Caco-2 (cell line): ENCODE measurements at regions not wholly inside any gene's neighbourhood (a gene's known extent, or its start where the extent isn't known, plus 50 kb on each side); places are given as distances from the start of the nearest gene placed in this dataset.

Source experiments
- BruUV-seq: library from RNA; stranded (reverse); fragments of 400-500 nt; replicated peaks from 2 replicates; lab custom pipeline; 2021; lab: Mats Ljungman, UMichigan
- CTCF ChIA-PET: fragments of 300-600 bp; sonication (Branson Sonifier 250); formaldehyde crosslinking; loops from one replicate; lab custom pipeline; 2022; ENCODE audit warnings: antibody characterized with exemption; lab: Charles Lee
- POLR2A ChIA-PET: fragments of 300-600 bp; sonication (Branson Sonifier 250); formaldehyde crosslinking; loops from one replicate; lab custom pipeline; 2022; ENCODE audit warnings: antibody characterized with exemption; lab: Charles Lee
- DNase-seq, 2 experiments: peaks; one replicate each; pipeline versions ENCODE4 v3.0.0 to v3.0.0-alpha.2; 2020 to 2022
- H3K27me3 ChIP-seq: replicated peaks from 2 replicates; pipeline ENCODE4 v1.6.0; 2011; ENCODE audit warnings: low read length; ENCODE audit not compliant: control insufficient read depth, insufficient read depth
- H3K36me3 ChIP-seq: 2 replicates; pipeline ENCODE4 v1.5.1; 2011; ENCODE audit warnings: low read length; ENCODE audit not compliant: control insufficient read depth, insufficient read depth
- H3K4me1 ChIP-seq: fragments of 250-450 bp; sonication (Bioruptor Pico); 2 replicates; pipeline ENCODE4 v1.5.1; 2020; ENCODE audit warnings: mild to moderate bottlenecking
- H3K4me3 ChIP-seq: 2 replicates; pipeline ENCODE4 v1.5.1; 2011; ENCODE audit warnings: low read depth, mild to moderate bottlenecking, control low read depth, low read length
- H3K9me3 ChIP-seq: fragments of 250-450 bp; sonication (Bioruptor Pico); 2 replicates; pipeline ENCODE4 v1.5.1; 2020; ENCODE audit warnings: mild to moderate bottlenecking, moderate library complexity
- H3K27ac Mint-ChIP-seq: one replicate; pipeline ENCODE4 v1.8.0; 2022; ENCODE audit warnings: mixed read lengths; ENCODE audit not compliant: unreplicated experiment
- H3K27me3 Mint-ChIP-seq: one replicate; pipeline ENCODE4 v1.8.0; 2022; ENCODE audit warnings: mixed read lengths; ENCODE audit not compliant: insufficient read depth, unreplicated experiment
- H3K36me3 Mint-ChIP-seq: one replicate; pipeline ENCODE4 v1.8.0; 2022; ENCODE audit warnings: mild to moderate bottlenecking, mixed read lengths; ENCODE audit not compliant: insufficient read depth, unreplicated experiment
- H3K4me1 Mint-ChIP-seq: one replicate; pipeline ENCODE4 v1.8.0; 2022; ENCODE audit warnings: low read depth, mixed read lengths; ENCODE audit not compliant: unreplicated experiment
- H3K4me3 Mint-ChIP-seq: one replicate; pipeline ENCODE4 v1.8.0; 2022; ENCODE audit warnings: mild to moderate bottlenecking, moderate library complexity, mixed read lengths; ENCODE audit not compliant: unreplicated experiment
- H3K9me3 Mint-ChIP-seq: one replicate; pipeline ENCODE4 v1.8.0; 2022; ENCODE audit warnings: mixed read lengths; ENCODE audit not compliant: unreplicated experiment
- CTCF ChIP-seq, 2 experiments: fragments of 200-600 bp in 1 of 2; IDR thresholded peaks; 1 replicate in 1 of 2; 2 replicates in 1 of 2; pipeline versions ENCODE4 v1.5.1 to v1.8.0; 2011 to 2022; ENCODE audit warnings: antibody characterized with exemption in 1 of 2, control low read depth in 1 of 2, inconsistent platforms in 1 of 2, low read depth in 1 of 2, low read length in 1 of 2, mild to moderate bottlenecking in 1 of 2, moderate library complexity in 1 of 2; ENCODE audit not compliant: insufficient read depth in 1 of 2, severe bottlenecking in 1 of 2, unreplicated experiment in 1 of 2
- intact Hi-C: fragments of 100-400 bp; cut with micrococcal nuclease; formaldehyde crosslinking; loops from one replicate; pipeline ENCODE4 v1.10.0; 2022; ENCODE audit not compliant: unreplicated experiment

DNA sequence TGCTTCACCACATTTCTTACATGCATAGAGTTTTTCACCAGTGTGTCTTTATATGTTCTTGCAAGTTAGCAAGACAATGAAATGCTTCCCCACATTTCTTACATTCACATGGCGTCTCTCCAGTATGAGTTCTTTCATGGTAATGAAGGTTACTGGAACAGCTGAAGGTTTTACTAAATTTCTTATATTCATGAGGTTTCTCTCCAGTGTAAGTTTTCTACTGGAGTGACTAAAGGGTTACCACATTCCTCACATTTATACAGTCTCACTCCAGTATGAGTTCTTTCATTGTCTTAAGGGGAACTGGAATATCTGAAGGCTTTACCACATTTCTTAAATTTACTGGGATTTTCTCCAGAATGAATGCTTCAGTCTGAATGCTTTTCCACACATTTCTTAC, 350.3 kb downstream of the MAT2B start:
- no peak for TF ChIP-seq CTCF (IDR thresholded peaks at IDR 0.05; ENCODE audit: insufficient read depth in 1 of 2, low read depth in 1 of 2, low read length in 1 of 2, severe bottlenecking in 1 of 2, unreplicated experiment in 1 of 2)
- Histone ChIP-seq H3K4me1 (no peaks in the 10 kb centered on the region), H3K27me3 (no peaks in the 10 kb centered on the region), H3K9me3 (no peaks in the 10 kb centered on the region), H3K4me3 (no peak overlapping the region), H3K36me3 (no peaks in the 10 kb centered on the region)
- intact Hi-C loops, result no loop called here
- ChIA-PET CTCF (no interaction called here), POLR2A (no interaction called here)
- Mint-ChIP-seq H3K4me3 (no peak overlapping the region), H3K27me3 (no peaks in the 10 kb centered on the region), H3K9me3 (peaks cover 9% of the 10 kb centered on the region), H3K36me3 (no peaks in the 10 kb centered on the region), H3K27ac (no peak overlapping the region), H3K4me1 (no peaks in the 10 kb centered on the region)
- DNase-seq, result no peak
- no TSS peak for BruUV-seq

GRCh38 chr5:163861670-163862069, 356.3 kb downstream of the MAT2B start:
- CTCF ChIA-PET, result no interaction called here
- Histone ChIP-seq H3K36me3 (no peaks in the 10 kb centered on the region), H3K27me3 (no peaks in the 10 kb centered on the region), H3K9me3 (no peaks in the 10 kb centered on the region), H3K4me3 (no peak overlapping the region), H3K4me1 (no peaks in the 10 kb centered on the region)
- no peak for DNase-seq
- no TSS peak for BruUV-seq
- Mint-ChIP-seq H3K36me3 (no peaks in the 10 kb centered on the region), H3K4me3 (no peak overlapping the region), H3K9me3 (no peaks in the 10 kb centered on the region), H3K4me1 (no peaks in the 10 kb centered on the region), H3K27ac (no peak overlapping the region), H3K27me3 (no peaks in the 10 kb centered on the region)
- intact Hi-C loops, result no loop called here
- POLR2A ChIA-PET, result no interaction called here
- TF ChIP-seq CTCF (IDR thresholded peaks at IDR 0.05; ENCODE audit: insufficient read depth in 1 of 2, low read depth in 1 of 2, low read length in 1 of 2, severe bottlenecking in 1 of 2, unreplicated experiment in 1 of 2), result no peak

GRCh38 chr5:163867324-163867723, 361.9 kb downstream of the MAT2B start:
- Histone ChIP-seq H3K4me3 (no peak overlapping the region), H3K4me1 (no peaks in the 10 kb centered on the region), H3K36me3 (no peaks in the 10 kb centered on the region), H3K9me3 (no peaks in the 10 kb centered on the region), H3K27me3 (no peaks in the 10 kb centered on the region)
- Mint-ChIP-seq H3K27me3 (peaks cover 2% of the 10 kb centered on the region), H3K4me3 (no peak overlapping the region), H3K36me3 (no peaks in the 10 kb centered on the region), H3K4me1 (no peaks in the 10 kb centered on the region), H3K9me3 (no peaks in the 10 kb centered on the region), H3K27ac (no peak overlapping the region)
- intact Hi-C loops, result no loop called here
- no peak for TF ChIP-seq CTCF (IDR thresholded peaks at IDR 0.05; ENCODE audit: insufficient read depth in 1 of 2, low read depth in 1 of 2, low read length in 1 of 2, severe bottlenecking in 1 of 2, unreplicated experiment in 1 of 2)
- DNase-seq, result no peak
- no TSS peak for BruUV-seq
- CTCF ChIA-PET, result no interaction called here
- POLR2A ChIA-PET, result no interaction called here
